ENCODE measurements at regions not wholly inside any gene's neighbourhood (a gene's known extent, or its start where the extent isn't known, plus 50 kb on each side); places are given as distances from the start of the nearest gene placed in this dataset.
A peak's percentile ranks its signal among the peaks of the same experiment; 100 is the strongest.

DNA sequence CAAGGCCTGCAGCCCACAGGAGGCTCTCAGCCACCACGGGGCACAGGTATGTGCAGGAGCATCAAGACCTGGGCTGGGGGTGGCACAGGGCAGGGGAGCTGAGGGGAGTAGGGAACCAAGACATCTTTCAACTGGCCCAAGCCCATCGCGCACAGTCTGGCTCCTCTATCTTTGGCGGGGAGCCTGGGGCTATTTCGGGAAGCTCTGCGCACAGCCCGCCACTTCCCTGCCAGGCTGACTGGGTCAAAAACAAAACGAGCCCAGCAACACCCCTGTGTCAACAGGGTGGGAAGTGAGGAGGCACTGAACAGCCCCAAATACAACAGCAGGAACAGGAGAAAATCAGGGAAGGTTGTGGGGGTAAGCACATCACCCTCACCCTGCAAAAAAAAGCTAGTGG lies 83.9 kb downstream of the ARL6IP4 start:
- Histone ChIP-seq H3K9me3 (no peaks in the 10 kb centered on the region), H3K36me3 (no peaks in the 10 kb centered on the region), H3K27ac (no peak overlapping the region), H4K20me1 (peaks cover 100% of the 10 kb centered on the region), H3K4me1 (peaks cover 75% of the 10 kb centered on the region), H3K4me3 (no peak overlapping the region), H3K9ac (0 out of 2 replicates have a peak overlapping the region, but pooled peaks have one; percentile 12), H3K4me2 (peak overlapping the region; percentile 57), H3K27me3 (no peaks in the 10 kb centered on the region)
- TF ChIP-seq Cebpa-rat (IDR thresholded peaks at IDR 0.05), result no peak

DNA sequence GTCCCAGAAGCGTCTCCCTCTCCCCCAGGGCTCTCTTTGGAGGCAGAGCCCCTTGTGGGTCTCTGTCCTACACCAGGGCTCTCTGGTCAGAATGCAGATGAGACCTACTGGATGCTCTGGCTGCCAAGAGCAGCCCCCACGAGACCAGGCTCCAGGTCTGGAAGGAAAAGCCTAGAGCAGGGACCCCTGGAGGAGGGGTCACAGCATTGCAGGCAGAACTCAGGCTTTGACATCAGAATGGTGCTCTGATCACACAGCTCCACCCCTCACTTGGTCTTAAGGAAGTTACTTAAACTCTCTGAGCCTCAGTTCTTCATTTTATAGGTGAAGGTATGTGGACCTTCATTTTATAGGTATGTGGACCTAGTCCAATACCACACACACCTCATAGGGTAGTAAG lies 83.1 kb downstream of the ARL6IP4 start:
- H3K4me2 ChIP-seq, result peak overlapping the region; percentile 57
- peaks cover 100% of the 10 kb centered on the region for H4K20me1 ChIP-seq
- no peaks in the 10 kb centered on the region for H3K9me3 ChIP-seq
- H3K27me3 ChIP-seq, result no peaks in the 10 kb centered on the region
- H3K36me3 ChIP-seq, result no peaks in the 10 kb centered on the region
- no peak overlapping the region for H3K9ac ChIP-seq
- H3K27ac ChIP-seq, result peak overlapping the region; percentile 42
- H3K4me3 ChIP-seq, result no peak overlapping the region
- no peak for TF ChIP-seq Cebpa-rat (IDR thresholded peaks at IDR 0.05)
- H3K4me1 ChIP-seq, result peaks cover 83% of the 10 kb centered on the region

GRCh38 chr12:123062681-123063486 lies 82.4 kb downstream of the ARL6IP4 start:
- no peak for TF ChIP-seq Cebpa-rat (IDR thresholded peaks at IDR 0.05)
- Histone ChIP-seq H3K9me3 (no peaks in the 10 kb centered on the region), H3K27ac (peak overlapping the region; percentile 42), H3K27me3 (no peaks in the 10 kb centered on the region), H3K4me1 (peaks cover 90% of the 10 kb centered on the region), H3K4me3 (no peak overlapping the region), H3K4me2 (peak overlapping the region; percentile 57), H3K36me3 (no peaks in the 10 kb centered on the region), H4K20me1 (peaks cover 100% of the 10 kb centered on the region), H3K9ac (no peak overlapping the region)

- no peaks in the 10 kb centered on the region for H3K36me3 ChIP-seq
- H3K9me3 ChIP-seq, result no peaks in the 10 kb centered on the region
- no peak overlapping the region for H3K9ac ChIP-seq
- H3K4me3 ChIP-seq, result no peak overlapping the region
- peaks cover 100% of the 10 kb centered on the region for H4K20me1 ChIP-seq
- H3K4me2 ChIP-seq, result peak overlapping the region; percentile 57
- H3K27me3 ChIP-seq, result no peaks in the 10 kb centered on the region
- TF ChIP-seq Cebpa-rat (IDR thresholded peaks at IDR 0.05), result no peak
- H3K4me1 ChIP-seq, result peaks cover 100% of the 10 kb centered on the region
- H3K27ac ChIP-seq, result peak overlapping the region; percentile 42; the same call in 1 of the 2 replicates
Observed at GRCh38 chr12:123061441-123062205, 81.1 kb downstream of the ARL6IP4 start.

GRCh38 chr12:123059500-123059899 lies 79.0 kb downstream of the ARL6IP4 start:
- Histone ChIP-seq H3K36me3 (peaks cover 10% of the 10 kb centered on the region; the same call in 1 of the 2 replicates), H3K4me3 (no peak overlapping the region), H3K27me3 (no peaks in the 10 kb centered on the region), H3K4me2 (peak overlapping the region; percentile 3; the same call in 1 of the 2 replicates), H4K20me1 (peaks cover 99% of the 10 kb centered on the region), H3K9ac (no peak overlapping the region), H3K9me3 (no peaks in the 10 kb centered on the region), H3K27ac (no peak overlapping the region), H3K4me1 (peaks cover 79% of the 10 kb centered on the region)
- TF ChIP-seq Cebpa-rat (IDR thresholded peaks at IDR 0.05), result no peak

GRCh38 chr12:123058980-123059379 lies 78.5 kb downstream of the ARL6IP4 start:
- Histone ChIP-seq H3K27ac (no peak overlapping the region), H3K4me3 (no peak overlapping the region), H3K4me2 (peak overlapping the region; percentile 3; the same call in 1 of the 2 replicates), H3K4me1 (peaks cover 73% of the 10 kb centered on the region), H3K36me3 (peaks cover 10% of the 10 kb centered on the region; the same call in 1 of the 2 replicates), H3K9me3 (no peaks in the 10 kb centered on the region), H4K20me1 (peaks cover 94% of the 10 kb centered on the region), H3K9ac (no peak overlapping the region), H3K27me3 (no peaks in the 10 kb centered on the region)
- TF ChIP-seq Cebpa-rat (IDR thresholded peaks at IDR 0.05), result no peak

- H4K20me1 ChIP-seq, result peaks cover 89% of the 10 kb centered on the region
- TF ChIP-seq Cebpa-rat (IDR thresholded peaks at IDR 0.05), result no peak
- H3K9ac ChIP-seq, result no peak overlapping the region
- peaks cover 68% of the 10 kb centered on the region for H3K4me1 ChIP-seq
- H3K9me3 ChIP-seq, result no peaks in the 10 kb centered on the region
- H3K4me2 ChIP-seq, result peak overlapping the region; percentile 64; the same call in 1 of the 2 replicates
- H3K27me3 ChIP-seq, result no peaks in the 10 kb centered on the region
- H3K4me3 ChIP-seq, result no peak overlapping the region
- H3K36me3 ChIP-seq, result peaks cover 10% of the 10 kb centered on the region; the same call in 1 of the 2 replicates
- no peak overlapping the region for H3K27ac ChIP-seq
Observed at GRCh38 chr12:123058481-123058880, 78.0 kb downstream of the ARL6IP4 start.

DNA sequence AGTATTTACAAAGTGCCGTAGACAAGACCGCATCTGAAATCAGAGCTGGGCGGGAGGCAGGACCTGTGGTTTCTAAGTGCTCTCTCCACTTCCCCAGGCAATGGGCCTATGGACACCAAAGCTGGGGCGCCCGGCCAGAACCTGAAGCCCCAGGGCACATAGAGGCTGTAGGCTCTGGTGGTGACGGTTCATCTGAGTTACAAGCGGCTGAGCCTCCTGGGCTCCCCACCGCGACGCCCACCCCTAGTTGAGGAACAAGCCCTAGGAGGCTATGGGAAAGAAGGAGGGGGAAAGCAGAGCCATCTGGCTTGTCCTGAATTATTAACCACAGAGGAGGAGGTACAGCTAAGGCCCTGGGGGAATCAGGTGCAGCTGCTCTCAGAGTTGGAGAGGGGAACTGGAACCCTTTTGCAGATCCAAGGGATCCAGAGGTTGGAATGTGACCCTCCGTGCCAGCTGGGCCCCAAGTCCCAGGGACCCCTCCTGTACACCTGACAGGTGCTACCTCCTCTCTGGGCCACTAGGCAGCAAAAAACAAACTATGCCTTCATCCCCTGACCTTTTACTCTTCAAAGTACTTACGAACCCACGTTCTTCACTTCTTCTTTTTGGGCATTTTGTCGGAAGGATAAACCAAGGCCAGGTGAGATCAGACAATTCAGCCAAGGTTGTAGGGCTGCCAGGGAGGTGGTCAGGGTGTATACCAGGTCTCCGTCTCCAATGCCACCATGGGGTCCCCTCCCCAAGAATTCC lies 77.2 kb downstream of the ARL6IP4 start:
- H3K27me3 ChIP-seq, result no peaks in the 10 kb centered on the region
- peaks cover 81% of the 10 kb centered on the region for H4K20me1 ChIP-seq
- no peak for TF ChIP-seq Cebpa-rat (IDR thresholded peaks at IDR 0.05)
- H3K4me3 ChIP-seq, result no peak overlapping the region
- no peaks in the 10 kb centered on the region for H3K9me3 ChIP-seq
- peaks cover 61% of the 10 kb centered on the region for H3K4me1 ChIP-seq
- H3K27ac ChIP-seq, result no peak overlapping the region
- H3K4me2 ChIP-seq, result peak overlapping the region; percentile 64
- peaks cover 10% of the 10 kb centered on the region; the same call in 1 of the 2 replicates for H3K36me3 ChIP-seq
- H3K9ac ChIP-seq, result no peak overlapping the region

DNA sequence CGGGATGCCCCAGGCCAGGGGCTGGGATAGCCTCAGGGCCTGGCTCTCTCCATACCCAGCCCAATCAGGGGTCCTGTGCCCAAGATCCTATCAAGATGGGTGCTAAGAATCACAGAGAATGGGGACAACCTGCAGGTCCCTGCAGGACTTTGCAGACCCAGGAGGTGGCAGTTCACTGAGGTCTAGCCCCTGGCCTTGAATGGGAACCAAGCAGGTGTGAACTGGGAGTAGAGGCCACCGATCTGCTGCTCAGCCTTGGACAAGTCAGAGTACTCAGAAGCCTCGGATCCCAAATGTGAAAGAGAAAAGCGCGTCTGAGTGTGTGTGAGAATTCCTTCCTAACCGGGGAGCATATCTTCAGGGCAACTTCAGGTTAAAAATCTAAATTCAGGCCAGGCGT lies 76.2 kb downstream of the ARL6IP4 start:
- H3K9me3 ChIP-seq, result no peaks in the 10 kb centered on the region
- H3K4me1 ChIP-seq, result peaks cover 51% of the 10 kb centered on the region
- no peak overlapping the region for H3K4me2 ChIP-seq
- no peaks in the 10 kb centered on the region for H3K27me3 ChIP-seq
- H3K27ac ChIP-seq, result no peak overlapping the region
- TF ChIP-seq Cebpa-rat (IDR thresholded peaks at IDR 0.05), result no peak
- H4K20me1 ChIP-seq, result peaks cover 71% of the 10 kb centered on the region
- peaks cover 10% of the 10 kb centered on the region; the same call in 1 of the 2 replicates for H3K36me3 ChIP-seq
- no peak overlapping the region for H3K4me3 ChIP-seq
- H3K9ac ChIP-seq, result no peak overlapping the region

Measured in BLaER1 (cell line).